HepG2 (cell line): ENCODE measurements at regions not wholly inside any gene's neighbourhood (a gene's known extent, or its start where the extent isn't known, plus 50 kb on each side); places are given as distances from the start of the nearest gene placed in this dataset.

ENCODE experiments used
- CTCF ChIP-seq: sonication (generic); formaldehyde crosslinking; IDR thresholded peaks from 2 replicates; pipeline ENCODE4 v1.5.0; 2020; ENCODE audit warnings: mild to moderate bottlenecking, missing genetic modification reagents, moderate library complexity
- MXD1 ChIP-seq: sonication (generic); formaldehyde crosslinking; IDR thresholded peaks from 2 replicates; pipeline ENCODE4 v1.4.0; 2020; ENCODE audit warnings: mild to moderate bottlenecking, missing genetic modification reagents
- PAXIP1 ChIP-seq: sonication (generic); formaldehyde crosslinking; conservative IDR thresholded peaks from 2 replicates; pipeline ENCODE4 v1.4.0; 2020; ENCODE audit warnings: mild to moderate bottlenecking, missing genetic modification reagents, moderate library complexity
- THAP7 ChIP-seq: sonication (generic); formaldehyde crosslinking; IDR thresholded peaks from 2 replicates; pipeline ENCODE4 v1.8.1; 2023; ENCODE audit warnings: mild to moderate bottlenecking, missing genetic modification reagents
- ZBTB10 ChIP-seq: sonication (generic); formaldehyde crosslinking; IDR thresholded peaks from 2 replicates; pipeline ENCODE4 v1.4.0; 2020; ENCODE audit warnings: missing genetic modification reagents, borderline replicate concordance

GRCh38 chr10:14454206-14454605 is 123.5 kb upstream of the FRMD4A start:
- TF ChIP-seq MXD1 (CRISPR knock-in tag) (no peak), CTCF (CRISPR knock-in tag) (no peak), THAP7 (CRISPR knock-in tag) (no peak), ZBTB10 (CRISPR knock-in tag) (no peak), PAXIP1 (CRISPR knock-in tag) (no peak)
